MM.1S (cell line): ENCODE measurements at regions not wholly inside any gene's neighbourhood (a gene's known extent, or its start where the extent isn't known, plus 50 kb on each side); places are given as distances from the start of the nearest gene placed in this dataset.

Source experiments
- DNase-seq: peaks from one replicate; pipeline ENCODE4 v3.0.0-alpha.2; 2015
- H2AFZ ChIP-seq: fragments of 300-600 bp; sonication (generic); 2 replicates; pipeline ENCODE4 v1.6.0; 2016; ENCODE audit warnings: antibody characterized with exemption, low read length
- H3F3A ChIP-seq: fragments of 300-600 bp; sonication (generic); 2 replicates; pipeline ENCODE4 v1.6.1; 2016; ENCODE audit warnings: mild to moderate bottlenecking, antibody characterized with exemption, low read length, moderate library complexity, mixed read lengths; ENCODE audit not compliant: insufficient read depth
- H3K27ac ChIP-seq: fragments of 300-600 bp; sonication (generic); 2 replicates; pipeline ENCODE4 v1.5.1; 2016; ENCODE audit warnings: mild to moderate bottlenecking, low read length
- H3K27me3 ChIP-seq: fragments of 300-600 bp; sonication (generic); replicated peaks from 2 replicates; pipeline ENCODE4 v1.6.0; 2016; ENCODE audit warnings: low read length; ENCODE audit not compliant: insufficient read depth
- H3K36me3 ChIP-seq: fragments of 300-600 bp; sonication (generic); replicated peaks from 2 replicates; pipeline ENCODE4 v1.6.1; 2016; ENCODE audit warnings: mild to moderate bottlenecking, low read length, mixed read lengths; ENCODE audit not compliant: insufficient read depth
- H3K4me1 ChIP-seq: fragments of 300-600 bp; sonication (generic); 2 replicates; pipeline ENCODE4 v1.6.1; 2016; ENCODE audit warnings: low read length, mixed read lengths
- H3K4me2 ChIP-seq: fragments of 300-600 bp; sonication (generic); 2 replicates; pipeline ENCODE4 v1.6.0; 2016; ENCODE audit warnings: low read depth, low read length
- H3K4me3 ChIP-seq: fragments of 300-600 bp; sonication (generic); 2 replicates; pipeline ENCODE4 v1.5.1; 2016; ENCODE audit warnings: low read length, mixed read lengths
- H3K79me2 ChIP-seq: fragments of 300-600 bp; sonication (generic); 2 replicates; pipeline ENCODE4 v1.6.1; 2016; ENCODE audit warnings: mixed run types, low read length, mixed read lengths
- H3K9ac ChIP-seq: fragments of 300-600 bp; sonication (generic); 2 replicates; pipeline ENCODE4 v1.6.1; 2016; ENCODE audit warnings: low read length, mixed read lengths
- H3K9me2 ChIP-seq: fragments of 300-600 bp; sonication (generic); replicated peaks from 2 replicates; pipeline ENCODE4 v1.6.1; 2016; ENCODE audit warnings: mild to moderate bottlenecking, low read length, mixed read lengths; ENCODE audit not compliant: insufficient read depth
- H3K9me3 ChIP-seq: fragments of 300-600 bp; sonication (generic); replicated peaks from 2 replicates; pipeline ENCODE4 v1.6.1; 2016; ENCODE audit warnings: mild to moderate bottlenecking, low read length, mixed read lengths; ENCODE audit not compliant: insufficient read depth
- H4K20me1 ChIP-seq: fragments of 300-600 bp; sonication (generic); 2 replicates; pipeline ENCODE4 v1.6.1; 2016; ENCODE audit warnings: mild to moderate bottlenecking, low read length, moderate library complexity, mixed read lengths; ENCODE audit not compliant: insufficient read depth
- EZH2 ChIP-seq: fragments of 300-600 bp; sonication (generic); optimal IDR thresholded peaks from 2 replicates; pipeline ENCODE3; 2017; ENCODE audit warnings: low read depth, mild to moderate bottlenecking, antibody characterized with exemption, low read length, mixed read lengths
- EZH2phosphoT487 ChIP-seq: fragments of 300-600 bp; sonication (generic); IDR thresholded peaks from 2 replicates; pipeline ENCODE4 v1.6.1; 2018; ENCODE audit warnings: antibody characterized with exemption, low read length
- TF ChIP-seq, protein P1 (sequence below): fragments of 300-600 bp; sonication (generic); IDR thresholded peaks from 2 replicates; pipeline ENCODE4 v1.5.1; 2016; ENCODE audit warnings: antibody characterized with exemption, low read length, mixed read lengths

GRCh38 chr2:6423944-6424343, 441.8 kb downstream of the CMPK2 start:
- Histone ChIP-seq H3K9me3 (no peaks in the 10 kb centered on the region), H3F3A (no peaks in the 10 kb centered on the region), H3K27me3 (no peaks in the 10 kb centered on the region), H3K36me3 (no peaks in the 10 kb centered on the region), H3K4me3 (no peak overlapping the region), H2AFZ (no peak overlapping the region), H3K9me2 (no peaks in the 10 kb centered on the region), H3K79me2 (no peaks in the 10 kb centered on the region), H3K9ac (no peak overlapping the region), H3K4me1 (no peaks in the 10 kb centered on the region), H3K4me2 (no peak overlapping the region), H3K27ac (no peak overlapping the region), H4K20me1 (no peaks in the 10 kb centered on the region)
- TF ChIP-seq EZH2phosphoT487 (no peak), EZH2 (no peak)
- TF ChIP-seq, protein P1, sequence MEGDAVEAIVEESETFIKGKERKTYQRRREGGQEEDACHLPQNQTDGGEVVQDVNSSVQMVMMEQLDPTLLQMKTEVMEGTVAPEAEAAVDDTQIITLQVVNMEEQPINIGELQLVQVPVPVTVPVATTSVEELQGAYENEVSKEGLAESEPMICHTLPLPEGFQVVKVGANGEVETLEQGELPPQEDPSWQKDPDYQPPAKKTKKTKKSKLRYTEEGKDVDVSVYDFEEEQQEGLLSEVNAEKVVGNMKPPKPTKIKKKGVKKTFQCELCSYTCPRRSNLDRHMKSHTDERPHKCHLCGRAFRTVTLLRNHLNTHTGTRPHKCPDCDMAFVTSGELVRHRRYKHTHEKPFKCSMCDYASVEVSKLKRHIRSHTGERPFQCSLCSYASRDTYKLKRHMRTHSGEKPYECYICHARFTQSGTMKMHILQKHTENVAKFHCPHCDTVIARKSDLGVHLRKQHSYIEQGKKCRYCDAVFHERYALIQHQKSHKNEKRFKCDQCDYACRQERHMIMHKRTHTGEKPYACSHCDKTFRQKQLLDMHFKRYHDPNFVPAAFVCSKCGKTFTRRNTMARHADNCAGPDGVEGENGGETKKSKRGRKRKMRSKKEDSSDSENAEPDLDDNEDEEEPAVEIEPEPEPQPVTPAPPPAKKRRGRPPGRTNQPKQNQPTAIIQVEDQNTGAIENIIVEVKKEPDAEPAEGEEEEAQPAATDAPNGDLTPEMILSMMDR: no peak
- DNase-seq: no peak

GRCh38 chr2:6425032-6425431, 440.7 kb downstream of the CMPK2 start:
- Histone ChIP-seq H3K9me2 (no peaks in the 10 kb centered on the region), H3K79me2 (no peaks in the 10 kb centered on the region), H2AFZ (no peak overlapping the region), H3K27ac (no peak overlapping the region), H3K36me3 (no peaks in the 10 kb centered on the region), H3K4me3 (no peak overlapping the region), H3K4me2 (no peak overlapping the region), H3K4me1 (no peaks in the 10 kb centered on the region), H3K9me3 (no peaks in the 10 kb centered on the region), H4K20me1 (no peaks in the 10 kb centered on the region), H3F3A (no peaks in the 10 kb centered on the region), H3K9ac (no peak overlapping the region), H3K27me3 (no peaks in the 10 kb centered on the region)
- DNase-seq: no peak
- TF ChIP-seq EZH2: no peak
- TF ChIP-seq EZH2phosphoT487: no peak
- TF ChIP-seq, protein P1: no peak

GRCh38 chr2:6429210-6429986, 436.3 kb downstream of the CMPK2 start:
- H3K27me3 ChIP-seq: no peaks in the 10 kb centered on the region
- no peak for DNase-seq
- H3K9me3 ChIP-seq: no peaks in the 10 kb centered on the region
- H3K27ac ChIP-seq: no peak overlapping the region
- no peaks in the 10 kb centered on the region for H3K4me1 ChIP-seq
- H3K9me2 ChIP-seq: no peaks in the 10 kb centered on the region
- H3F3A ChIP-seq: no peaks in the 10 kb centered on the region
- H4K20me1 ChIP-seq: no peaks in the 10 kb centered on the region
- no peak overlapping the region for H3K4me2 ChIP-seq
- no peak overlapping the region for H2AFZ ChIP-seq
- no peak overlapping the region for H3K4me3 ChIP-seq
- no peak overlapping the region for H3K9ac ChIP-seq
- no peaks in the 10 kb centered on the region for H3K36me3 ChIP-seq
- TF ChIP-seq, protein P1: no peak
- TF ChIP-seq EZH2 (no peak), EZH2phosphoT487 (no peak)
- H3K79me2 ChIP-seq: no peaks in the 10 kb centered on the region
